Psoas muscle (tissue), 7 donors: ENCODE measurements at regions not wholly inside any gene's neighbourhood (a gene's known extent, or its start where the extent isn't known, plus 50 kb on each side); places are given as distances from the start of the nearest gene placed in this dataset.

Source experiments
- ATAC-seq, 4 donors: fragments of 200-7000 bp; cut with Tn5 transposase; one replicate each; pipeline ENCODE4 v1.9.1; 2020; ENCODE audit warnings: moderate library complexity in 3 of 4, mild to moderate bottlenecking in 2 of 4
- DNase-seq, 2 donors: peaks; one replicate each; pipeline ENCODE4 v3.0.0-alpha.2; 2020
- H3K27ac ChIP-seq: fragments of 200-600 bp; one replicate; pipeline ENCODE4 v1.8.0; 2022
- H3K27me3 ChIP-seq, 3 donors: fragments of 200-600 bp in 1 of 3; one replicate each; pipeline versions ENCODE4 v1.6.1 to v1.8.0; 2013 to 2022; ENCODE audit warnings: low read length in 2 of 3, mild to moderate bottlenecking in 2 of 3, moderate library complexity in 1 of 3; ENCODE audit not compliant: insufficient read depth in 3 of 3
- H3K36me3 ChIP-seq, 2 donors: fragments of 200-600 bp in 1 of 2; one replicate each; pipeline versions ENCODE4 v1.6.1 to v1.8.0; 2013 to 2022; ENCODE audit warnings: low read depth in 1 of 2, mild to moderate bottlenecking in 1 of 2, moderate library complexity in 1 of 2; ENCODE audit not compliant: insufficient read depth in 1 of 2
- H3K4me1 ChIP-seq: fragments of 200-600 bp; one replicate; pipeline ENCODE4 v1.8.0; 2022
- H3K4me3 ChIP-seq: fragments of 200-600 bp; one replicate; pipeline ENCODE4 v1.8.0; 2022; ENCODE audit warnings: mild to moderate bottlenecking
- H3K9me3 ChIP-seq: fragments of 200-600 bp; one replicate; pipeline ENCODE4 v1.8.0; 2022
- CTCF ChIP-seq: fragments of 200-600 bp; IDR thresholded peaks from one replicate; pipeline ENCODE4 v1.8.0; 2022; ENCODE audit warnings: antibody characterized with exemption
- WGBS, 3 donors: extraction: QIAGEN DNeasy Blood & Tissue Kit; methylation state at CpG; one replicate each; pipeline versions ENCODE4 v1.1.6 to v1.1.7; 2013; 5-methylcytosine and 5-hydroxymethylcytosine counted together
- intact Hi-C, 2 donors: fragments of 100-400 bp; cut with DNase I; formaldehyde crosslinking; loops; one replicate each; pipeline versions ENCODE4 v1.11.0 to v1.14.2; 2022
- donor health status: healthy with polysubstance abuse.
- donor health status: DM: no; HTN: no; CAD: no; lungs with moderate emphysema.
- donor health status: Bipolar disorder and iron deficiency.
- donor health status: healthy.
- donor health status: DM: yes; HTN: yes; CAD: no.
- donor health status: DM: no; HTN: no; CAD: no.
- donor health status: DM: yes; HTN: yes; CAD: no.

- Histone ChIP-seq H3K4me3 (no peak overlapping the region), H3K27me3 (no peaks in the 10 kb centered on the region), H3K27ac (no peak overlapping the region), H3K4me1 (no peaks in the 10 kb centered on the region), H3K9me3 (peaks cover 23% of the 10 kb centered on the region), H3K36me3 (no peaks in the 10 kb centered on the region)
- DNase-seq, result no peak
- no peak for ATAC-seq
- intact Hi-C loops, result no loop called here
- no peak for TF ChIP-seq CTCF
These were observed 478.4 kb upstream of the PLXNA2 start for GRCh38 chr1:208722592-208722991.

- no peak overlapping the region for H3K4me3 ChIP-seq
- H3K9me3 ChIP-seq, result peaks cover 23% of the 10 kb centered on the region
- TF ChIP-seq CTCF, result no peak
- intact Hi-C loops, result no loop called here
- H3K27ac ChIP-seq, result no peak overlapping the region
- no peaks in the 10 kb centered on the region for H3K4me1 ChIP-seq
- H3K27me3 ChIP-seq, result no peaks in the 10 kb centered on the region
- no peaks in the 10 kb centered on the region for H3K36me3 ChIP-seq
- ATAC-seq (no peak), DNase-seq (no peak)
- 88 to 94% (median 92%) methylated on average over 1 of the region's 1 CpG for WGBS, 3 donors
These were observed 479.9 kb upstream of the PLXNA2 start for GRCh38 chr1:208724079-208724478.

- Histone ChIP-seq H3K27me3 (no peaks in the 10 kb centered on the region), H3K4me1 (no peaks in the 10 kb centered on the region), H3K27ac (no peak overlapping the region), H3K36me3 (no peaks in the 10 kb centered on the region), H3K4me3 (no peak overlapping the region), H3K9me3 (no peaks in the 10 kb centered on the region)
- 95 to 100% (median 100%) methylated on average over 1 of the region's 1 CpG for WGBS, 3 donors
- DNase-seq (no peak), ATAC-seq (no peak)
- TF ChIP-seq CTCF, result no peak
- intact Hi-C loops, result no loop called here
These were observed 484.6 kb upstream of the PLXNA2 start for GRCh38 chr1:208728815-208729214.

GRCh38 chr1:208731981-208732821 lies 488.0 kb upstream of the PLXNA2 start:
- Histone ChIP-seq H3K27me3 (peaks cover 0 to 4% (median 0%) of the 10 kb centered on the region in 3 donors), H3K9me3 (no peaks in the 10 kb centered on the region), H3K4me1 (no peaks in the 10 kb centered on the region), H3K27ac (no peak overlapping the region), H3K36me3 (no peaks in the 10 kb centered on the region), H3K4me3 (no peak overlapping the region)
- DNase-seq (no peak), ATAC-seq (no peak)
- intact Hi-C loops, result no loop called here
- TF ChIP-seq CTCF, result no peak
- WGBS, 3 donors, result 31 to 40% (median 36%) methylated on average over 4 of the region's 4 CpGs

GRCh38 chr1:208737161-208737560 lies 493.0 kb upstream of the PLXNA2 start:
- Histone ChIP-seq H3K27me3 (peaks cover 0 to 4% (median 0%) of the 10 kb centered on the region in 3 donors), H3K9me3 (no peaks in the 10 kb centered on the region), H3K36me3 (no peaks in the 10 kb centered on the region), H3K4me3 (no peak overlapping the region), H3K4me1 (no peaks in the 10 kb centered on the region), H3K27ac (no peak overlapping the region)
- no peak for TF ChIP-seq CTCF
- intact Hi-C loops, result no loop called here
- ATAC-seq (no peak), DNase-seq (no peak)
- 34 to 54% (median 38%) methylated on average over 4 of the region's 4 CpGs for WGBS, 3 donors
